Uterus (tissue), 2 donors: ENCODE measurements at regions not wholly inside any gene's neighbourhood (a gene's known extent, or its start where the extent isn't known, plus 50 kb on each side); places are given as distances from the start of the nearest gene placed in this dataset.

Experiments
- CTCF ChIP-seq, 4 experiments: fragments of 200-600 bp in 2 of 4; fragments of 450-650 bp in 2 of 4; sonication (generic) in 2 of 4; IDR thresholded peaks; one replicate each; pipeline ENCODE4 v1.5.1; 2016 to 2019; ENCODE audit warnings: antibody characterized with exemption in 4 of 4, mild to moderate bottlenecking in 2 of 4, moderate library complexity in 1 of 4
- POLR2A ChIP-seq, 2 donors: fragments of 450-650 bp; IDR thresholded peaks; one replicate each; pipeline ENCODE4 v1.6.1; 2016; ENCODE audit warnings: antibody characterized with exemption in 2 of 2, mild to moderate bottlenecking in 1 of 2, moderate library complexity in 1 of 2

- TF ChIP-seq CTCF (IDR thresholded peaks at IDR 0.05) (no peak), POLR2A (IDR thresholded peaks at IDR 0.05) (no peak)
Observed at GRCh38 chr1:184289825-184290550, 96.8 kb upstream of the C1orf21 start.
